CD4-positive, alpha-beta T cell (primary cell): ENCODE measurements at regions not wholly inside any gene's neighbourhood (a gene's known extent, or its start where the extent isn't known, plus 50 kb on each side); places are given as distances from the start of the nearest gene placed in this dataset.

ENCODE experiments used
- ATAC-seq: fragments of 200-7000 bp; cut with Tn5 transposase; one replicate; pipeline ENCODE4 v1.10.0; 2022; ENCODE audit warnings: mild to moderate bottlenecking; ENCODE audit not compliant: poor library complexity
- CTCF ChIA-PET: fragments of 350-600 bp; sonication (Branson Sonifier 250); formaldehyde crosslinking; loops from one replicate; lab custom pipeline; 2021; ENCODE audit warnings: antibody characterized with exemption, inconsistent platforms; lab: Charles Lee
- POLR2A ChIA-PET: fragments of 350-600 bp; sonication (Branson Sonifier 250); formaldehyde crosslinking; loops from one replicate; lab custom pipeline; 2021; ENCODE audit warnings: antibody characterized with exemption, inconsistent platforms; lab: Charles Lee
- DNase-seq, 14 experiments: peaks; one replicate each; pipeline ENCODE4 v3.0.0-alpha.2; 2013 to 2020; ENCODE audit warnings: mixed read lengths in 2 of 14
- H3K27ac ChIP-seq, 2 donors: one replicate each; pipeline versions ENCODE4 v1.5.1 to v1.7.0; 2013; ENCODE audit warnings: low read length in 2 of 2, low read depth in 1 of 2, mild to moderate bottlenecking in 1 of 2
- H3K27me3 ChIP-seq, 2 experiments: 1 replicate in 1 of 2; 2 replicates in 1 of 2; pipeline versions ENCODE4 v1.6.1 to v1.7.0; 2013; ENCODE audit warnings: low read length in 2 of 2, control low read depth in 1 of 2, mild to moderate bottlenecking in 1 of 2, moderate library complexity in 1 of 2; ENCODE audit not compliant: insufficient read depth in 2 of 2, control insufficient read depth in 1 of 2
- H3K36me3 ChIP-seq: one replicate; pipeline ENCODE4 v1.6.1; 2013; ENCODE audit warnings: low read length, control low read depth; ENCODE audit not compliant: insufficient read depth
- H3K4me1 ChIP-seq: one replicate; pipeline ENCODE4 v1.6.1; 2013; ENCODE audit warnings: low read length, control low read depth; ENCODE audit not compliant: insufficient read depth
- H3K4me3 ChIP-seq: one replicate; pipeline ENCODE4 v1.5.1; 2013; ENCODE audit warnings: mild to moderate bottlenecking, low read length, moderate library complexity
- H3K9me3 ChIP-seq, 2 experiments: 1 replicate in 1 of 2; 2 replicates in 1 of 2; pipeline versions ENCODE4 v1.6.1 to v1.7.0; 2013; ENCODE audit warnings: low read length in 2 of 2, mild to moderate bottlenecking in 2 of 2, control low read depth in 1 of 2, moderate library complexity in 1 of 2; ENCODE audit not compliant: control insufficient read depth in 1 of 2, insufficient read depth in 1 of 2
- H3K27ac Mint-ChIP-seq: one replicate; pipeline ENCODE4 v1.8.0; 2020; ENCODE audit warnings: mixed read lengths
- H3K27me3 Mint-ChIP-seq: one replicate; pipeline ENCODE4 v1.8.0; 2021; ENCODE audit warnings: mixed read lengths
- H3K36me3 Mint-ChIP-seq: one replicate; pipeline ENCODE4 v1.8.0; 2021; ENCODE audit warnings: low read depth, mixed read lengths
- H3K4me1 Mint-ChIP-seq: one replicate; pipeline ENCODE4 v1.8.0; 2021; ENCODE audit warnings: low read depth, mixed read lengths
- H3K4me3 Mint-ChIP-seq: one replicate; pipeline ENCODE4 v1.8.0; 2020; ENCODE audit warnings: mild to moderate bottlenecking, mixed read lengths
- H3K9me3 Mint-ChIP-seq: one replicate; pipeline ENCODE4 v1.8.0; 2020; ENCODE audit warnings: mixed read lengths
- CTCF ChIP-seq: fragments of 200-600 bp; IDR thresholded peaks from one replicate; pipeline ENCODE4 v1.8.0; 2022; ENCODE audit warnings: antibody characterized with exemption, mild to moderate bottlenecking
- intact Hi-C, 2 experiments: fragments of 100-400 bp; cut with DNase I in 1 of 2; cut with micrococcal nuclease in 1 of 2; formaldehyde crosslinking; loops; one replicate each; pipeline versions ENCODE4 v1.15.1 to v1.9.0; 2023 to 2025; cut with DNase I, micrococcal nuclease

DNA sequence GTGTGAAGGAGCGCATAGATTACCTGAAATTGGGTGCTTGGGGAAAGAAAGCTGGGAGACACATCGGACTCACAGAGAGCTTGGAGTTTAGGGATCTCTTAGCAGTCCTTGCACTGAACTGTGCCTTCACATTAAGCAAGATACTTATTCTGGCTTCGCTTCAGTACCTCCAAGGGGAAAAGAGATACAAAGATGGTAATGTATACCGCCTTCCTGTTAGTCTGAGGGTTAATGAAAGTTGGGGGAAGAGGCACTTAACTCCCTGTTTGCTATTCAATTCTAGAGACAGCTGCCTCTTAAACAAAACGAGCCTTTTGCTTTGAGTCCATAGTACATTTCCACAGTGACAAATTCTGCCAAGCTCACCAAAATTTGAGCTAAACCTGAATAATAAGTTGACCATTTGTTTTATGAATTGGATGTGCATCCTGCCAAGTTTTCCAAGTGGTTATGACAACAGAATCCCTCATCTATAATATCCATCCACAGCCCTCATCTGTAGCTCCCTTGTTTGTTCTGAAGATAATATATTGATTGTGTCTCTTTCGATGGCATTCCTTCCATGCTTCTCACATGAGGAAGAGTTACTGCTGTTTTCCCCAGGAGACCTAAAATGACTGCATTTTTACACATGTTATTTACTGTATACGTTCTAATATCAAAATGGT lies 287.1 kb upstream of the ATP5MC3 start:
- no peaks in the 10 kb centered on the region for H3K27me3 Mint-ChIP-seq
- H3K27ac ChIP-seq, result no peak overlapping the region
- no peaks in the 10 kb centered on the region for H3K36me3 ChIP-seq
- ChIA-PET POLR2A (no interaction called here), CTCF (no interaction called here)
- no peaks in the 10 kb centered on the region for H3K27me3 ChIP-seq
- ATAC-seq, result no peak
- no peaks in the 10 kb centered on the region for H3K4me1 ChIP-seq
- no peak overlapping the region for H3K27ac Mint-ChIP-seq
- H3K4me1 Mint-ChIP-seq, result no peaks in the 10 kb centered on the region
- H3K9me3 Mint-ChIP-seq, result no peaks in the 10 kb centered on the region
- no peak overlapping the region for H3K4me3 Mint-ChIP-seq
- H3K36me3 Mint-ChIP-seq, result no peaks in the 10 kb centered on the region
- no peak for DNase-seq
- intact Hi-C loops, result no loop called here
- no peak overlapping the region for H3K4me3 ChIP-seq
- no peak for TF ChIP-seq CTCF
- peaks cover 0 to 5% of the 10 kb centered on the region in 2 experiments for H3K9me3 ChIP-seq

DNA sequence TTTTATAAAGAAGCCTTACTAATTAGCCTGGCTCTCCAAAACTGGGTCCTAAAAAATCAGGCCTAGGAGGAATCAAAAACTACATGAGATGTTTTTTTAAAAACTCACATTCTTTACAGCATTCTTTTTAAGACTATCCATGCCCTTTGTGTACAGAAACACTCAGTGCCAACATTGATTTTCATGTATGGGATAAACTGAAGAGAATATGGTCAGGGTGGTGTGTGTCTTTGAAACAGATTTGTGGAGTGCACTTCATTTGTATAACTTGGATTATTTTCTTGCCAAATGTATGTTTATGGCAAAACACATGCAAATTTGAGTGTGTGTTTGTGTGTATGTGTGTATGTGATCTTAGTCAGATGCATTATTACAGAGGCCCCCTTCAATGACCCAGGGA lies 283.6 kb upstream of the ATP5MC3 start:
- no peak for TF ChIP-seq CTCF
- ChIA-PET POLR2A (no interaction called here), CTCF (no interaction called here)
- no peak overlapping the region for H3K27ac ChIP-seq
- H3K4me1 Mint-ChIP-seq, result no peaks in the 10 kb centered on the region
- no peak overlapping the region for H3K4me3 Mint-ChIP-seq
- no peaks in the 10 kb centered on the region for H3K36me3 ChIP-seq
- H3K9me3 Mint-ChIP-seq, result peaks cover 1% of the 10 kb centered on the region
- no peak overlapping the region for H3K4me3 ChIP-seq
- no peaks in the 10 kb centered on the region for H3K27me3 ChIP-seq
- no peaks in the 10 kb centered on the region for H3K27me3 Mint-ChIP-seq
- no peak for DNase-seq
- H3K36me3 Mint-ChIP-seq, result no peaks in the 10 kb centered on the region
- intact Hi-C loops, result no loop called here
- H3K4me1 ChIP-seq, result no peaks in the 10 kb centered on the region
- ATAC-seq, result no peak
- H3K27ac Mint-ChIP-seq, result no peak overlapping the region
- peaks cover 0 to 8% of the 10 kb centered on the region in 2 experiments for H3K9me3 ChIP-seq

DNA sequence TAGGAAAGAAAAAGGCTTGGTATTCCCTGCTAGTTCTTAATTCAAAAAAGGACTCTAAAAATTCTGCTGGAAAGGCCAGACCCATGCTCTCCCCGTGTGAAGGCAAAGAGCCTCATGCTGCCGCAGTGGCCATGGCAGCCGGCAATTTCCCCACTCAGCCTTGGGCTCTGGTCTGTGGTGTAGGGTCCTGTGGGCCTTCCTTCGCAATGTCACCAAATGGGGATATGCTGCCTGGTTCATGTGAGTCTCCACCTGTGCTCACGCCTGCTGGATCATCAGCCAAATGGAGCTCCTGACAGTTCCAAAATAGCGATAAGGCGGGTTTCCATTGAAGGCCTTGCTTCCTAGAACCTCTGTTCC lies 282.8 kb upstream of the ATP5MC3 start:
- ATAC-seq (no peak), DNase-seq (no peak)
- Histone ChIP-seq H3K27me3 (no peaks in the 10 kb centered on the region), H3K36me3 (no peaks in the 10 kb centered on the region), H3K4me3 (no peak overlapping the region), H3K4me1 (no peaks in the 10 kb centered on the region), H3K9me3 (peaks cover 0 to 8% of the 10 kb centered on the region in 2 experiments), H3K27ac (no peak overlapping the region)
- Mint-ChIP-seq H3K36me3 (no peaks in the 10 kb centered on the region), H3K27me3 (no peaks in the 10 kb centered on the region), H3K27ac (no peak overlapping the region), H3K4me1 (no peaks in the 10 kb centered on the region), H3K9me3 (peaks cover 4% of the 10 kb centered on the region), H3K4me3 (no peak overlapping the region)
- intact Hi-C loops, result no loop called here
- ChIA-PET POLR2A (no interaction called here), CTCF (no interaction called here)
- TF ChIP-seq CTCF, result no peak
